HG02642 (cell line): ENCODE measurements at regions not wholly inside any gene's neighbourhood (a gene's known extent, or its start where the extent isn't known, plus 50 kb on each side); places are given as distances from the start of the nearest gene placed in this dataset.
A peak's percentile ranks its signal among the peaks of the same experiment; 100 is the strongest.

Experiments
- ATAC-seq: cut with Tn5 transposase; IDR thresholded peaks from one replicate; pipeline ENCODE4 v1.9.1; 2021; ENCODE audit warnings: mild to moderate bottlenecking; ENCODE audit not compliant: unreplicated experiment, poor library complexity

- no peak for ATAC-seq
These were observed 299.4 kb upstream of the RASA1 start for GRCh38 chr5:86968301-86968753.

- no peak for ATAC-seq
These were observed 297.3 kb upstream of the RASA1 start for GRCh38 chr5:86970361-86970760.

GRCh38 chr5:86971034-86971571 is 296.6 kb upstream of the RASA1 start:
- peak; percentile 68 for ATAC-seq

- no peak for ATAC-seq
These were observed 292.7 kb upstream of the RASA1 start for GRCh38 chr5:86974955-86975354.

GRCh38 chr5:86977190-86977589 is 290.5 kb upstream of the RASA1 start:
- ATAC-seq, result no peak

GRCh38 chr5:86977808-86978207 is 289.9 kb upstream of the RASA1 start:
- ATAC-seq, result no peak

GRCh38 chr5:86979811-86980411 is 287.8 kb upstream of the RASA1 start:
- ATAC-seq, result no peak

GRCh38 chr5:86981898-86982297 is 285.8 kb upstream of the RASA1 start:
- no peak for ATAC-seq

GRCh38 chr5:86983208-86983607 is 284.5 kb upstream of the RASA1 start:
- no peak for ATAC-seq

- no peak for ATAC-seq
These were observed 280.8 kb upstream of the RASA1 start for GRCh38 chr5:86986837-86987236.

GRCh38 chr5:86997516-86997915 is 270.2 kb upstream of the RASA1 start:
- ATAC-seq, result no peak

- ATAC-seq, result no peak
These were observed 267.7 kb upstream of the RASA1 start for GRCh38 chr5:86999951-87000350.

- ATAC-seq, result no peak
These were observed 265.2 kb upstream of the RASA1 start for GRCh38 chr5:87002485-87002884.

- ATAC-seq, result no peak
These were observed 263.6 kb upstream of the RASA1 start for GRCh38 chr5:87004101-87004500.

- no peak for ATAC-seq
These were observed 259.9 kb upstream of the RASA1 start for GRCh38 chr5:87007737-87008136.

- ATAC-seq, result no peak
These were observed 258.7 kb upstream of the RASA1 start for GRCh38 chr5:87008751-87009560.

GRCh38 chr5:87010736-87011135 is 256.9 kb upstream of the RASA1 start:
- ATAC-seq, result no peak

- no peak for ATAC-seq
These were observed 251.8 kb upstream of the RASA1 start for GRCh38 chr5:87015901-87016300.

- ATAC-seq, result peak; percentile 92
These were observed 247.4 kb upstream of the RASA1 start for GRCh38 chr5:87020099-87020934.

- ATAC-seq, result no peak
These were observed 245.3 kb upstream of the RASA1 start for GRCh38 chr5:87022415-87022814.

- no peak for ATAC-seq
These were observed 240.1 kb upstream of the RASA1 start for GRCh38 chr5:87027570-87027969.
